ENCODE measurements at regions not wholly inside any gene's neighbourhood (a gene's known extent, or its start where the extent isn't known, plus 50 kb on each side); places are given as distances from the start of the nearest gene placed in this dataset.

- H3K4me2 ChIP-seq (ENCODE audit: insufficient read depth, low read length): no peak overlapping the region
- FAIRE-seq (no peak), DNase-seq (ENCODE audit: extremely low read depth in 1 of 4, low spot score in 3 of 4) (no peak), ATAC-seq (no peak)
- no peak overlapping the region for H2AFZ ChIP-seq (ENCODE audit: low read depth, low read length)
- in situ Hi-C loops (cut with MboI): no loop called here
- intact Hi-C loops (cut with micrococcal nuclease): no loop called here
- H4K20me1 ChIP-seq (replicated peaks; ENCODE audit: control insufficient read depth, insufficient read depth, low read length): no peaks in the 10 kb centered on the region
- H3K9me1 ChIP-seq (ENCODE audit: control insufficient read depth, insufficient read depth, low read length): no peaks in the 10 kb centered on the region
- no TSS peak for BruUV-seq (replicated peaks)
- WGBS (ENCODE audit: insufficient coverage, low coverage, missing lambda C conversion rate): 0% methylated on average over 4 of the region's 4 CpGs
- H3K79me2 ChIP-seq (ENCODE audit: control insufficient read depth, insufficient read depth, low read length): no peaks in the 10 kb centered on the region
- ChIA-PET CTCF (ENCODE audit: low intra/inter-chr PET ratio) (no interaction called here), POLR2A (no interaction called here)
- no peak for TF ChIP-seq CBX1 (IDR thresholded peaks at IDR 0.05; ENCODE audit: low read depth)
- TF ChIP-seq BDP1 (IDR thresholded peaks at IDR 0.05; ENCODE audit: insufficient read depth, insufficient read length): no peak
- no peak for TF ChIP-seq SREBF2 (CRISPR knock-in tag; IDR thresholded peaks at IDR 0.05)
- no peak for TF ChIP-seq ZNF280A (IDR thresholded peaks at IDR 0.05; ENCODE audit: low read depth, partially characterized antibody)
- no peak for TF ChIP-seq HDAC6 (IDR thresholded peaks at IDR 0.05; ENCODE audit: low read depth, low read length)
- TF ChIP-seq ZNF77 (CRISPR knock-in tag; IDR thresholded peaks at IDR 0.05): no peak
- TF ChIP-seq PRDM10 (IDR thresholded peaks at IDR 0.05; ENCODE audit: partially characterized antibody): no peak
- no peak for TF ChIP-seq SMAD2 (IDR thresholded peaks at IDR 0.05; ENCODE audit: low read depth, low read length)
- TF ChIP-seq MAFG (tag; conservative IDR thresholded peaks at IDR 0.05): no peak
- TF ChIP-seq ZNF23 (CRISPR knock-in tag; IDR thresholded peaks at IDR 0.05): no peak
- TF ChIP-seq PPARD (CRISPR knock-in tag; IDR thresholded peaks at IDR 0.05): no peak
- TF ChIP-seq DDX20 (tag; IDR thresholded peaks at IDR 0.05; ENCODE audit: low read depth): no peak
- TF ChIP-seq SMARCA4 (IDR thresholded peaks at IDR 0.05): no peak
- no peak for TF ChIP-seq ZNF785 (CRISPR knock-in tag; IDR thresholded peaks at IDR 0.05)
- TF ChIP-seq ZNF57 (CRISPR knock-in tag; IDR thresholded peaks at IDR 0.05): no peak
- TF ChIP-seq ZEB2 (IDR thresholded peaks at IDR 0.05): no peak
- no peak for TF ChIP-seq ZNF146 (CRISPR knock-in tag; IDR thresholded peaks at IDR 0.05; ENCODE audit: unreplicated experiment)
- no peak for TF ChIP-seq MED1 (CRISPR knock-in tag; IDR thresholded peaks at IDR 0.05; ENCODE audit: borderline replicate concordance)
- TF ChIP-seq PHTF2 (CRISPR knock-in tag; IDR thresholded peaks at IDR 0.05): no peak
- no peak overlapping the region for H3K4me3 ChIP-seq
- H3K36me3 ChIP-seq (ENCODE audit: control insufficient read depth, insufficient read depth, low read length): no peaks in the 10 kb centered on the region
- no peaks in the 10 kb centered on the region for H3K4me1 ChIP-seq (replicated peaks in 1 of 2; ENCODE audit: control insufficient read depth in 2 of 2, insufficient read depth in 2 of 2, low read length in 2 of 2)
- H3K27me3 ChIP-seq (ENCODE audit: control insufficient read depth in 2 of 2, insufficient read depth in 2 of 2, low read length in 2 of 2): peaks cover 0 to 9% of the 10 kb centered on the region in 2 experiments; a peak in 2 of 5 replicates
- H3K9me3 ChIP-seq (replicated peaks; ENCODE audit: control insufficient read depth, insufficient read depth, low read depth, low read length): no peaks in the 10 kb centered on the region
- H3K27ac ChIP-seq (ENCODE audit: extremely low read depth, low read depth, low read length): no peak overlapping the region
- no peak overlapping the region for H3K9ac ChIP-seq (ENCODE audit: insufficient read depth in 1 of 2, low read depth in 2 of 2, low read length in 2 of 2)
These were observed 101.9 kb upstream of the ZNF644 start for GRCh38 chr1:91123773-91124172.

Data from K562 (cell line).